ENCODE measurements at regions not wholly inside any gene's neighbourhood (a gene's known extent, or its start where the extent isn't known, plus 50 kb on each side); places are given as distances from the start of the nearest gene placed in this dataset.

- no peak for TF ChIP-seq POLR2A (IDR thresholded peaks at IDR 0.05)
- no peak for TF ChIP-seq CTCF (IDR thresholded peaks at IDR 0.05)
Measured at GRCh38 chr6:125670568-125670967, 78.9 kb upstream of the HEY2 start.
